Forelimb muscle (tissue), 1 donor: ENCODE measurements at regions not wholly inside any gene's neighbourhood (a gene's known extent, or its start where the extent isn't known, plus 50 kb on each side); places are given as distances from the start of the nearest gene placed in this dataset.
A peak's percentile ranks its signal among the peaks of the same experiment; 100 is the strongest.
"Not testable (repeated sequence)": the region's sequence is repeated elsewhere in the genome, so short reads cannot be mapped to it uniquely, and the experiment has no call there.

Source experiments
- DNase-seq: peaks from one replicate; pipeline ENCODE4 v3.0.0-alpha.2; 2013; ENCODE audit warnings: low read depth

- DNase-seq, result peak; percentile 43
Observed at GRCh38 chr14:84856751-84857534, 673.0 kb upstream of the FLRT2 start.

- no peak for DNase-seq
Observed at GRCh38 chr14:84857571-84857970, 672.4 kb upstream of the FLRT2 start.

- DNase-seq, result no peak
Observed at GRCh38 chr14:84859116-84859515, 670.8 kb upstream of the FLRT2 start.

GRCh38 chr14:84864548-84865271 lies 665.2 kb upstream of the FLRT2 start:
- DNase-seq, result no peak

- no peak for DNase-seq
Observed at GRCh38 chr14:84871734-84872133, 658.2 kb upstream of the FLRT2 start.

GRCh38 chr14:84874436-84874835 lies 655.5 kb upstream of the FLRT2 start:
- no peak for DNase-seq

GRCh38 chr14:84877061-84877460 lies 652.9 kb upstream of the FLRT2 start:
- DNase-seq, result no peak

- no peak for DNase-seq
Observed at GRCh38 chr14:84882830-84883229, 647.1 kb upstream of the FLRT2 start.

- no peak for DNase-seq
Observed at GRCh38 chr14:84885061-84885460, 644.9 kb upstream of the FLRT2 start.

GRCh38 chr14:84891404-84891803 lies 638.5 kb upstream of the FLRT2 start:
- no peak for DNase-seq

GRCh38 chr14:84894254-84894653 lies 635.7 kb upstream of the FLRT2 start:
- no peak for DNase-seq

- DNase-seq, result no peak
Observed at GRCh38 chr14:84922370-84922769, 607.6 kb upstream of the FLRT2 start.

- no peak for DNase-seq
Observed at GRCh38 chr14:84926656-84927055, 603.3 kb upstream of the FLRT2 start.

- peak; percentile 2 for DNase-seq
Observed at GRCh38 chr14:84927096-84927827, 602.7 kb upstream of the FLRT2 start.

GRCh38 chr14:84929086-84929485 lies 600.9 kb upstream of the FLRT2 start:
- DNase-seq, result no peak

GRCh38 chr14:84929834-84930233 lies 600.1 kb upstream of the FLRT2 start:
- no peak for DNase-seq

- no peak for DNase-seq
Observed at GRCh38 chr14:84937016-84937415, 592.9 kb upstream of the FLRT2 start.

GRCh38 chr14:84937449-84937848 lies 592.5 kb upstream of the FLRT2 start:
- no peak for DNase-seq

- DNase-seq, result not testable (repeated sequence)
Observed at GRCh38 chr14:84944901-84945300, 585.0 kb upstream of the FLRT2 start.

- DNase-seq, result no peak
Observed at GRCh38 chr14:84959851-84960520, 570.0 kb upstream of the FLRT2 start.

- DNase-seq, result no peak
Observed at GRCh38 chr14:84961637-84962036, 568.3 kb upstream of the FLRT2 start.

GRCh38 chr14:84963518-84963917 lies 566.4 kb upstream of the FLRT2 start:
- DNase-seq, result no peak
